ENCODE measurements at regions not wholly inside any gene's neighbourhood (a gene's known extent, or its start where the extent isn't known, plus 50 kb on each side); places are given as distances from the start of the nearest gene placed in this dataset.

DNA sequence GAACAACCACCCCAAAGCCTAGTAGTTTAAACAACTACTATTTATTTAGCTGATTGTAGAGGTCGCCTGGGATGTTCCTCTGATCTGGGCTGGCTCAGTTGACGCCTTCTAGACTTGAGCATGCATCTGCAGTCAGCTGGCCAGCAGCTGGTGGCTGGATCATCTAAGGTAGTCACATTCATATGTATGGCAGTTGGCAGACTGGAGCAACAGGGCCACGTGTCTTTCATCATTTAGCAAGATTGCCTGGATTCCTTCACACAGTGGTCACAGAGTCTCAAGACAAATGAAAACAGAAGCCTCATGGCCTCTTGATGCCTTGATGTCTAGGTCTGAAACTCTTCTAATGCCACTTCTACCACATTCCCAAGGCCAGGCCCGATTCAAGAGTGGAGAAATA is 220.6 kb upstream of the S100G start:
- Histone ChIP-seq H3K27me3 (ENCODE audit: control insufficient read depth in 1 of 2, insufficient read depth in 2 of 2, low read length in 2 of 2) (no peaks in the 10 kb centered on the region), H3K9me3 (ENCODE audit: control insufficient read depth in 2 of 2, insufficient read depth in 1 of 2, low read depth in 1 of 2, low read length in 1 of 2) (no peaks in the 10 kb centered on the region), H3K4me1 (ENCODE audit: control insufficient read depth in 2 of 2, insufficient read depth in 2 of 2, low read length in 1 of 2) (no peaks in the 10 kb centered on the region), H3K4me3 (ENCODE audit: low read depth in 1 of 2, low read length in 2 of 2) (no peak overlapping the region), H3K27ac (ENCODE audit: low read depth in 2 of 2, low read length in 1 of 2) (no peak overlapping the region), H3K36me3 (ENCODE audit: control insufficient read depth in 2 of 2, insufficient read depth in 2 of 2, low read length in 1 of 2) (no peaks in the 10 kb centered on the region)
- 74 to 83% methylated on average over 4 of the region's 4 CpGs for WGBS, 2 donors

DNA sequence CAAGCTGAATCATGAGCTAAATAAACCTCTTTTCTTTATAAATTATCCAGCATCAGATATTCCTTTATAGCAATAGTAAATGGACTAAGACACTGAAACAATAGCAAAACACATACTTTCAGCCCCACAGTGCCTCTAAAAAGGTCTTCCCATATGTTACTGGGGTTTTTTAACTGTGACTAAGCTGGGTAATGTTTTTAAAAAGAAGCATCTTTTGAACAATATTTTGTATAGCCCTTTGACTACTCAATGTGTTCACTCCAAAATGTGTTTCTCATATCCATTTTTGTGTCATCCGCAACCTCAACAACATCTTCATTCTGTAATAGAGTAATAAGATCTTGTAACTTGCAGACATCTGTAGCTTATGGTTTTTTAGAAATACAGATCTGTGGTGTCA is 218.7 kb upstream of the S100G start:
- Histone ChIP-seq H3K9me3 (ENCODE audit: control insufficient read depth in 2 of 2, insufficient read depth in 1 of 2, low read depth in 1 of 2, low read length in 1 of 2) (no peaks in the 10 kb centered on the region), H3K27ac (ENCODE audit: low read depth in 2 of 2, low read length in 1 of 2) (no peak overlapping the region), H3K4me3 (ENCODE audit: low read depth in 1 of 2, low read length in 2 of 2) (no peak overlapping the region), H3K27me3 (ENCODE audit: control insufficient read depth in 1 of 2, insufficient read depth in 2 of 2, low read length in 2 of 2) (peaks cover 0 to 3% of the 10 kb centered on the region in 2 donors), H3K4me1 (ENCODE audit: control insufficient read depth in 2 of 2, insufficient read depth in 2 of 2, low read length in 1 of 2) (no peaks in the 10 kb centered on the region), H3K36me3 (ENCODE audit: control insufficient read depth in 2 of 2, insufficient read depth in 2 of 2, low read length in 1 of 2) (no peaks in the 10 kb centered on the region)
- 100% methylated on average over 1 of the region's 1 CpG for WGBS, 2 donors

DNA sequence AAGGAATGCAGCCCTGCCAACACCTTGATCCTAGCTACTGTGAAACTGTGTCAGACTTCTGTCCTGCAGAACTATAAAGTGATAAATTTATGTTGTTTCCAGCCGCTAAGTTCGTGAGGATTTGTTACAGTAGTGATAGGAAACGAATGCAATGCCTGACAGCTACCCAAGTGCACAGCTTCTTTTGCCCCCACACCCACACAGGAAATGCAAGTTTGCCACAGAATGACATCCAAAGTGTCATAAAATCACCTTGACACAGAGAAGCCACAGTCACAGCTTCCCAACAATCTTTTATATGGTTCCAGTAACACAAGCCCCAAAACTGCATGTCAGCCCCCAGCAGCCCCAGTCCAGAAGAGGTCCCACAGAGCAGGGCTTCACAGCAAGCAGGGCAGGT is 216.9 kb upstream of the S100G start:
- no peaks in the 10 kb centered on the region for H3K4me1 ChIP-seq (ENCODE audit: control insufficient read depth in 2 of 2, insufficient read depth in 2 of 2, low read length in 1 of 2)
- H3K36me3 ChIP-seq (ENCODE audit: control insufficient read depth in 2 of 2, insufficient read depth in 2 of 2, low read length in 1 of 2) = no peaks in the 10 kb centered on the region
- H3K27ac ChIP-seq (ENCODE audit: low read depth in 2 of 2, low read length in 1 of 2) = no peak overlapping the region
- H3K4me3 ChIP-seq (ENCODE audit: low read depth in 1 of 2, low read length in 2 of 2) = no peak overlapping the region
- peaks cover 0 to 3% of the 10 kb centered on the region in 2 donors for H3K27me3 ChIP-seq (ENCODE audit: control insufficient read depth in 1 of 2, insufficient read depth in 2 of 2, low read length in 2 of 2)
- no peaks in the 10 kb centered on the region for H3K9me3 ChIP-seq (ENCODE audit: control insufficient read depth in 2 of 2, insufficient read depth in 1 of 2, low read depth in 1 of 2, low read length in 1 of 2)
- 69 to 70% methylated on average over 3 of the region's 3 CpGs for WGBS, 2 donors

GRCh38 chrX:16435399-16435986 is 214.5 kb upstream of the S100G start:
- Histone ChIP-seq H3K27me3 (ENCODE audit: control insufficient read depth in 1 of 2, insufficient read depth in 2 of 2, low read length in 2 of 2) (peaks cover 0 to 3% of the 10 kb centered on the region in 2 donors), H3K36me3 (ENCODE audit: control insufficient read depth in 2 of 2, insufficient read depth in 2 of 2, low read length in 1 of 2) (no peaks in the 10 kb centered on the region), H3K4me3 (ENCODE audit: low read depth in 1 of 2, low read length in 2 of 2) (no peak overlapping the region), H3K4me1 (ENCODE audit: control insufficient read depth in 2 of 2, insufficient read depth in 2 of 2, low read length in 1 of 2) (no peaks in the 10 kb centered on the region), H3K27ac (ENCODE audit: low read depth in 2 of 2, low read length in 1 of 2) (no peak overlapping the region), H3K9me3 (ENCODE audit: control insufficient read depth in 2 of 2, insufficient read depth in 1 of 2, low read depth in 1 of 2, low read length in 1 of 2) (no peaks in the 10 kb centered on the region)
- 85 to 92% methylated on average over 2 of the region's 2 CpGs for WGBS, 2 donors

- H3K27ac ChIP-seq (ENCODE audit: low read depth in 2 of 2, low read length in 1 of 2) = no peak overlapping the region
- WGBS, 2 donors = 30 to 36% methylated on average over 12 of the region's 12 CpGs
- H3K9me3 ChIP-seq (ENCODE audit: control insufficient read depth in 2 of 2, insufficient read depth in 1 of 2, low read depth in 1 of 2, low read length in 1 of 2) = no peaks in the 10 kb centered on the region
- peaks cover 0 to 3% of the 10 kb centered on the region in 2 donors for H3K27me3 ChIP-seq (ENCODE audit: control insufficient read depth in 1 of 2, insufficient read depth in 2 of 2, low read length in 2 of 2)
- H3K36me3 ChIP-seq (ENCODE audit: control insufficient read depth in 2 of 2, insufficient read depth in 2 of 2, low read length in 1 of 2) = no peaks in the 10 kb centered on the region
- H3K4me1 ChIP-seq (ENCODE audit: control insufficient read depth in 2 of 2, insufficient read depth in 2 of 2, low read length in 1 of 2) = no peaks in the 10 kb centered on the region
- no peak overlapping the region for H3K4me3 ChIP-seq (ENCODE audit: low read depth in 1 of 2, low read length in 2 of 2)
Observed at GRCh38 chrX:16436348-16437188, 213.4 kb upstream of the S100G start.

- H3K27me3 ChIP-seq (ENCODE audit: control insufficient read depth in 1 of 2, insufficient read depth in 2 of 2, low read length in 2 of 2) = no peaks in the 10 kb centered on the region
- no peaks in the 10 kb centered on the region for H3K36me3 ChIP-seq (ENCODE audit: control insufficient read depth in 2 of 2, insufficient read depth in 2 of 2, low read length in 1 of 2)
- no peak overlapping the region for H3K27ac ChIP-seq (ENCODE audit: low read depth in 2 of 2, low read length in 1 of 2)
- H3K9me3 ChIP-seq (ENCODE audit: control insufficient read depth in 2 of 2, insufficient read depth in 1 of 2, low read depth in 1 of 2, low read length in 1 of 2) = no peaks in the 10 kb centered on the region
- no peak overlapping the region for H3K4me3 ChIP-seq (ENCODE audit: low read depth in 1 of 2, low read length in 2 of 2)
- H3K4me1 ChIP-seq (ENCODE audit: control insufficient read depth in 2 of 2, insufficient read depth in 2 of 2, low read length in 1 of 2) = no peaks in the 10 kb centered on the region
Observed at GRCh38 chrX:16440446-16440845, 209.5 kb upstream of the S100G start.

DNA sequence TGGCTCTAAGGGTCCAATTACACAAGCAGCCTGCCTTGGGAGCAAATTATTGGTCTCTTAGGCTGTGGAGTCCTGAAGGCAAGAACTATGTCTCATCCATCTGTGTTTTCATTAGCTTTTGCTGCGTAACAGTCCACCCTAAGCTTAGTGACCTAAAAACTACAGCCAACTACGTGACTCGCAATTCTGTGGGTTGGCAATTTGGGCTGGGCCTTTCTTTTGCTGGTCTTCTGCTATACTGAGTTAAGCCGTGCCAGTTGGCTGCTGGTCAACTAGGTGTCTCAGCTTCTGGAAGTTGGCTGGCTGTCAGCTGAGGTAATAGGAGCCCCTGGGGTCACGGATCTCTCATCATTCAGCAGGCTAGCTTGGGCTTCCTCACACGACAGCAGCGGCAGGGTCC is 205.6 kb upstream of the S100G start:
- Histone ChIP-seq H3K36me3 (ENCODE audit: control insufficient read depth in 2 of 2, insufficient read depth in 2 of 2, low read length in 1 of 2) (no peaks in the 10 kb centered on the region), H3K27me3 (ENCODE audit: control insufficient read depth in 1 of 2, insufficient read depth in 2 of 2, low read length in 2 of 2) (no peaks in the 10 kb centered on the region), H3K27ac (ENCODE audit: low read depth in 2 of 2, low read length in 1 of 2) (no peak overlapping the region), H3K9me3 (ENCODE audit: control insufficient read depth in 2 of 2, insufficient read depth in 1 of 2, low read depth in 1 of 2, low read length in 1 of 2) (no peaks in the 10 kb centered on the region), H3K4me1 (ENCODE audit: control insufficient read depth in 2 of 2, insufficient read depth in 2 of 2, low read length in 1 of 2) (no peaks in the 10 kb centered on the region), H3K4me3 (ENCODE audit: low read depth in 1 of 2, low read length in 2 of 2) (no peak overlapping the region)
- 54 to 56% methylated on average over 7 of the region's 7 CpGs for WGBS, 2 donors

DNA sequence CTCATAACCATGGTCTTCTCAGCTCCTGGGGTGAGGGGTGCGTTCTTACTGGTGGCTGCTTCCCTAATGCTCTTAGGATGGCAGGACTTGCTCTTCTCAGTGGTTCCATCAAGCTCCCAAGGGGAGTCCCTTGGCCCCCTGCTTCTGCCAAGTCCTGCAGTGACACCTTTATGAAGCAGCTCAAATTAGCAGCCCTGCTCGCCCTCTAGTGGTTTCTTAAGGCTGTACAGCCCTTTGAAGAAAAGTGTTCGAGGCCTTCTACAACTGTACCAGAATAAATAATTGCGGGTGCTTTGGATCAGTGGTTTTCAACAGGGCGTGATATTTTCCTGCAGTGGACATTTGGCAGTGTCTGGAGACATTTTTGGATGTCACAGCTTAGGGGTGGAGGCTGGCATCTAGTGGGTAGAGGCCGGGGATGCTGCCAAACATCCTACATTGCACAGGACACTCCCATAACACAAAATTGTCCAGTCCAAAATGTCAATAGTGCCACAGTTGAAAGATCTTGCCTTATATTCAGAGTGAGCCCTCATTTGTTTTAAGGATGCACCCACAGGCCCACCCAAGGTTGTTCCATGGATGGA is 204.7 kb upstream of the S100G start:
- H3K36me3 ChIP-seq (ENCODE audit: control insufficient read depth in 2 of 2, insufficient read depth in 2 of 2, low read length in 1 of 2) = no peaks in the 10 kb centered on the region
- no peak overlapping the region for H3K4me3 ChIP-seq (ENCODE audit: low read depth in 1 of 2, low read length in 2 of 2)
- no peak overlapping the region for H3K27ac ChIP-seq (ENCODE audit: low read depth in 2 of 2, low read length in 1 of 2)
- no peaks in the 10 kb centered on the region for H3K4me1 ChIP-seq (ENCODE audit: control insufficient read depth in 2 of 2, insufficient read depth in 2 of 2, low read length in 1 of 2)
- H3K9me3 ChIP-seq (ENCODE audit: control insufficient read depth in 2 of 2, insufficient read depth in 1 of 2, low read depth in 1 of 2, low read length in 1 of 2) = no peaks in the 10 kb centered on the region
- H3K27me3 ChIP-seq (ENCODE audit: control insufficient read depth in 1 of 2, insufficient read depth in 2 of 2, low read length in 2 of 2) = no peaks in the 10 kb centered on the region
- WGBS, 2 donors = 34 to 42% methylated on average over 6 of the region's 6 CpGs

DNA sequence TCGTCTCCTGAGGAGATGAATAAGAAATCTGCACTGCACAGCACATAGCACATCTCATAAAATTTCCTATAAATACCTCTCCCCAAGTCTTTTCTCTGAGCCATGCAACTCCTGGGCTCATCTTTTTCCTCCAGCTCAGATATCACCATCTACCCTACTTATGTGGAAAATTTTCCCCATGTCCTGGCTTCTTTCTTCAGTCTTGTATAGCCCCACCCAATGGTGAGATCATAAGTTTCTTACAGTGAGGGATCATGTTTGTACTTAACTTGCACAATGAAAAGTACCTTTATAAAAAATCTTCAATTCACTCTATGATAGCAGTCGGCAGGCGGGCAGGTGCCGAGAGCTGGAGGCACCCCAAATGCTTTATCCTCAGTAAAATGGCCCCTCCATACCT is 198.6 kb upstream of the S100G start:
- no peaks in the 10 kb centered on the region for H3K9me3 ChIP-seq (ENCODE audit: control insufficient read depth in 2 of 2, insufficient read depth in 1 of 2, low read depth in 1 of 2, low read length in 1 of 2)
- no peak overlapping the region for H3K27ac ChIP-seq (ENCODE audit: low read depth in 2 of 2, low read length in 1 of 2)
- H3K4me1 ChIP-seq (ENCODE audit: control insufficient read depth in 2 of 2, insufficient read depth in 2 of 2, low read length in 1 of 2) = no peaks in the 10 kb centered on the region
- WGBS, 2 donors = 53 to 85% methylated on average over 4 of the region's 4 CpGs
- no peaks in the 10 kb centered on the region for H3K36me3 ChIP-seq (ENCODE audit: control insufficient read depth in 2 of 2, insufficient read depth in 2 of 2, low read length in 1 of 2)
- no peak overlapping the region for H3K4me3 ChIP-seq (ENCODE audit: low read depth in 1 of 2, low read length in 2 of 2)
- H3K27me3 ChIP-seq (ENCODE audit: control insufficient read depth in 1 of 2, insufficient read depth in 2 of 2, low read length in 2 of 2) = no peaks in the 10 kb centered on the region

- no peaks in the 10 kb centered on the region for H3K27me3 ChIP-seq (ENCODE audit: control insufficient read depth in 1 of 2, insufficient read depth in 2 of 2, low read length in 2 of 2)
- 37 to 85% methylated on average over 1 of the region's 1 CpG for WGBS, 2 donors
- H3K4me3 ChIP-seq (ENCODE audit: low read depth in 1 of 2, low read length in 2 of 2) = no peak overlapping the region
- H3K9me3 ChIP-seq (ENCODE audit: control insufficient read depth in 2 of 2, insufficient read depth in 1 of 2, low read depth in 1 of 2, low read length in 1 of 2) = no peaks in the 10 kb centered on the region
- H3K36me3 ChIP-seq (ENCODE audit: control insufficient read depth in 2 of 2, insufficient read depth in 2 of 2, low read length in 1 of 2) = no peaks in the 10 kb centered on the region
- H3K4me1 ChIP-seq (ENCODE audit: control insufficient read depth in 2 of 2, insufficient read depth in 2 of 2, low read length in 1 of 2) = no peaks in the 10 kb centered on the region
- H3K27ac ChIP-seq (ENCODE audit: low read depth in 2 of 2, low read length in 1 of 2) = no peak overlapping the region
Observed at GRCh38 chrX:16454926-16455325, 195.0 kb upstream of the S100G start.

Measured in esophagus (tissue), 2 donors.